ENCODE measurements at regions not wholly inside any gene's neighbourhood (a gene's known extent, or its start where the extent isn't known, plus 50 kb on each side); places are given as distances from the start of the nearest gene placed in this dataset.

GRCh38 chr18:42228581-42228980 lies 273.5 kb downstream of the PIK3C3 start:
- no peak for TF ChIP-seq CTCF (IDR thresholded peaks at IDR 0.05)
- no peak for TF ChIP-seq POLR2AphosphoS5 (IDR thresholded peaks at IDR 0.05)
- TF ChIP-seq POLR2A (IDR thresholded peaks at IDR 0.05) = no peak

GRCh38 chr18:42229211-42230210 lies 274.5 kb downstream of the PIK3C3 start:
- no peak for DNase-seq (ENCODE audit: low spot score in 2 of 2)
- Histone ChIP-seq H3K27me3 (no peaks in the 10 kb centered on the region), H3K27ac (no peak overlapping the region), H3K36me3 (no peaks in the 10 kb centered on the region), H3K4me3 (no peak overlapping the region), H3K9me3 (no peaks in the 10 kb centered on the region), H3K4me1 (no peaks in the 10 kb centered on the region)
- intact Hi-C loops (cut with DNase I; ENCODE audit: low total_unique reads) = no loop called here
- TF ChIP-seq POLR2AphosphoS5 (IDR thresholded peaks at IDR 0.05) (no peak), CTCF (IDR thresholded peaks at IDR 0.05) (no peak), POLR2A (IDR thresholded peaks at IDR 0.05) (no peak)

More at GRCh38 chr18:42228581-42228980, 273.5 kb downstream of the PIK3C3 start:
- Histone ChIP-seq H3K27me3 (no peaks in the 10 kb centered on the region), H3K36me3 (no peaks in the 10 kb centered on the region), H3K27ac (no peak overlapping the region), H3K4me3 (no peak overlapping the region), H3K4me1 (no peaks in the 10 kb centered on the region), H3K9me3 (no peaks in the 10 kb centered on the region)
- DNase-seq (ENCODE audit: low spot score in 2 of 2) = no peak
- intact Hi-C loops (cut with DNase I; ENCODE audit: low total_unique reads) = no loop called here

- intact Hi-C loops (cut with DNase I; ENCODE audit: low total_unique reads) = no loop called here
- Histone ChIP-seq H3K36me3 (no peaks in the 10 kb centered on the region), H3K4me1 (no peaks in the 10 kb centered on the region), H3K9me3 (no peaks in the 10 kb centered on the region), H3K27me3 (no peaks in the 10 kb centered on the region), H3K27ac (no peak overlapping the region), H3K4me3 (no peak overlapping the region)
- TF ChIP-seq POLR2AphosphoS5 (IDR thresholded peaks at IDR 0.05) (no peak), POLR2A (IDR thresholded peaks at IDR 0.05) (no peak), CTCF (IDR thresholded peaks at IDR 0.05) (no peak)
- no peak for DNase-seq (ENCODE audit: low spot score in 2 of 2)
Measured at GRCh38 chr18:42230636-42231035, 275.6 kb downstream of the PIK3C3 start.

DNA sequence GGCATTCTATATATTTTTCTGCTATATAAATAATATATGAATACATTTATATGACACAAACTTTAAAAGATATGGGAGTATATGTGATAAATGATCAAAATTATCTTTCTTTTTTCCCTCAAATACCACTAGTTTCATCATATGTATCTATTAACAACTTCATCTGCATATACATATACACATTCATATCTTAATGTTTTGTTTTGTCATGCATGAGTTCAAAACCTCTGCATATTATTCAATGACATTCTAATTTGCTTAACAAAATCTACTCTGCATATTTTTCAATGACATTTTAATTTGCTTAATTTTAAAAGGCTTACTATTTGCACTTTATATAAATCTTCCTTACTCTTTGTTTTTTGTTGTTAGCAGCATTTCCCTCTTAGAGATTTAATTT lies 276.2 kb downstream of the PIK3C3 start:
- intact Hi-C loops (cut with DNase I; ENCODE audit: low total_unique reads) = no loop called here

DNA sequence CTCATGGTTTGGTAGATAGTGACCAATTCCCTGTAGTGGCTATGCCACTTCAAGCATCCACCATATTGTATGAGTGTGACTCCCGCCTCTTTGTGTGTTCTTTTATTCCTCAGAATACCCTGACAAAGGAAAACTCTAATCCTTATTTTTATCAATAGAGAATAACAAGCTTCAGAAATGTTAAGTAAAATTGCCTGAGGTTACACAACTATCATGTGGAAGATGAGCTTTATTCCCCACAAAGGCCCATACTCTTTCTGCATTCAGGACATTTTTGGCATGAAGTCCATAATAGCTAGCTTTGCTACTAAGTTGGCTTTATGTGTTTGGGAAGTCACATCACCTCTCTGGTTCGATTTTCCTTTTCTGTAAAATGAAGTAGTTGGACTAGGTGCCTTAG lies 276.8 kb downstream of the PIK3C3 start:
- no peak for TF ChIP-seq CTCF (IDR thresholded peaks at IDR 0.05)
- TF ChIP-seq POLR2A (IDR thresholded peaks at IDR 0.05) = no peak
- no peak for TF ChIP-seq POLR2AphosphoS5 (IDR thresholded peaks at IDR 0.05)
- intact Hi-C loops (cut with DNase I; ENCODE audit: low total_unique reads) = no loop called here
- Histone ChIP-seq H3K4me1 (no peaks in the 10 kb centered on the region), H3K4me3 (no peak overlapping the region), H3K27ac (no peak overlapping the region), H3K27me3 (no peaks in the 10 kb centered on the region), H3K36me3 (no peaks in the 10 kb centered on the region), H3K9me3 (no peaks in the 10 kb centered on the region)
- no peak for DNase-seq (ENCODE audit: low spot score in 2 of 2)

More for the DNA sequence above, 276.2 kb downstream of the PIK3C3 start:
- Histone ChIP-seq H3K36me3 (no peaks in the 10 kb centered on the region), H3K27me3 (no peaks in the 10 kb centered on the region), H3K4me3 (no peak overlapping the region), H3K9me3 (no peaks in the 10 kb centered on the region), H3K27ac (no peak overlapping the region), H3K4me1 (no peaks in the 10 kb centered on the region)
- no peak for DNase-seq (ENCODE audit: low spot score in 2 of 2)
- TF ChIP-seq POLR2AphosphoS5 (IDR thresholded peaks at IDR 0.05) = no peak

Data from breast epithelium (tissue), 4 donors.